ENCODE measurements at regions not wholly inside any gene's neighbourhood (a gene's known extent, or its start where the extent isn't known, plus 50 kb on each side); places are given as distances from the start of the nearest gene placed in this dataset.

GRCh38 chr4:153044036-153044435, 107.9 kb downstream of the FHDC1 start:
- no peak for DNase-seq
- Histone ChIP-seq H3K27me3 (no peaks in the 10 kb centered on the region), H3K4me1 (no peaks in the 10 kb centered on the region), H3K27ac (no peak overlapping the region), H3K9me3 (no peaks in the 10 kb centered on the region), H3K4me3 (no peak overlapping the region), H3K36me3 (no peaks in the 10 kb centered on the region)
- TF ChIP-seq CTCF (IDR thresholded peaks at IDR 0.05) (no peak), POLR2A (IDR thresholded peaks at IDR 0.05) (no peak)
- intact Hi-C loops (cut with DNase I; ENCODE audit: low total_unique reads): no loop called here

GRCh38 chr4:153045111-153045982, 109.2 kb downstream of the FHDC1 start:
- H3K4me3 ChIP-seq: no peak overlapping the region
- intact Hi-C loops (cut with DNase I; ENCODE audit: low total_unique reads): no loop called here
- H3K9me3 ChIP-seq: no peaks in the 10 kb centered on the region
- H3K4me1 ChIP-seq: no peaks in the 10 kb centered on the region
- TF ChIP-seq CTCF (IDR thresholded peaks at IDR 0.05): no peak
- TF ChIP-seq POLR2A (IDR thresholded peaks at IDR 0.05): no peak
- no peak for DNase-seq
- H3K27me3 ChIP-seq: no peaks in the 10 kb centered on the region
- no peak overlapping the region for H3K27ac ChIP-seq
- no peaks in the 10 kb centered on the region for H3K36me3 ChIP-seq

- H3K9me3 ChIP-seq: no peaks in the 10 kb centered on the region
- DNase-seq: no peak
- no peak overlapping the region for H3K4me3 ChIP-seq
- H3K27me3 ChIP-seq: no peaks in the 10 kb centered on the region
- intact Hi-C loops (cut with DNase I; ENCODE audit: low total_unique reads): no loop called here
- H3K36me3 ChIP-seq: no peaks in the 10 kb centered on the region
- H3K27ac ChIP-seq: no peak overlapping the region
- TF ChIP-seq CTCF (IDR thresholded peaks at IDR 0.05) (no peak), POLR2A (IDR thresholded peaks at IDR 0.05) (no peak)
- H3K4me1 ChIP-seq: no peaks in the 10 kb centered on the region
Measured at GRCh38 chr4:153058671-153059060, 122.5 kb downstream of the FHDC1 start.

GRCh38 chr4:153060196-153060595, 124.1 kb downstream of the FHDC1 start:
- Histone ChIP-seq H3K4me1 (no peaks in the 10 kb centered on the region), H3K27ac (no peak overlapping the region), H3K27me3 (no peaks in the 10 kb centered on the region), H3K36me3 (no peaks in the 10 kb centered on the region), H3K4me3 (no peak overlapping the region), H3K9me3 (no peaks in the 10 kb centered on the region)
- DNase-seq: no peak
- intact Hi-C loops (cut with DNase I; ENCODE audit: low total_unique reads): no loop called here
- TF ChIP-seq POLR2A (IDR thresholded peaks at IDR 0.05): no peak
- no peak for TF ChIP-seq CTCF (IDR thresholded peaks at IDR 0.05)

GRCh38 chr4:153061971-153062370, 125.8 kb downstream of the FHDC1 start:
- Histone ChIP-seq H3K4me3 (no peak overlapping the region), H3K36me3 (no peaks in the 10 kb centered on the region), H3K9me3 (no peaks in the 10 kb centered on the region), H3K27ac (no peak overlapping the region), H3K27me3 (no peaks in the 10 kb centered on the region), H3K4me1 (no peaks in the 10 kb centered on the region)
- no peak for DNase-seq
- TF ChIP-seq POLR2A (IDR thresholded peaks at IDR 0.05) (no peak), CTCF (IDR thresholded peaks at IDR 0.05) (no peak)
- intact Hi-C loops (cut with DNase I; ENCODE audit: low total_unique reads): no loop called here
